OCI-LY3 (cell line): ENCODE measurements at regions not wholly inside any gene's neighbourhood (a gene's known extent, or its start where the extent isn't known, plus 50 kb on each side); places are given as distances from the start of the nearest gene placed in this dataset.

Experiments used
- CTCF ChIP-seq: fragments of 200-600, 300-600 bp; sonication (generic); IDR thresholded peaks from 2 replicates; pipeline ENCODE4 v1.5.1; 2014; ENCODE audit warnings: antibody characterized with exemption, low read length, low read depth
- EZH2phosphoT487 ChIP-seq: fragments of 200-600 bp; shearing (Covaris generic); IDR thresholded peaks from 2 replicates; pipeline ENCODE4 v1.6.1; 2018; ENCODE audit warnings: antibody characterized with exemption, mixed run types, low read depth

GRCh38 chr10:18777258-18777657 lies 118.0 kb downstream of the ARL5B start:
- TF ChIP-seq CTCF, result no peak
- TF ChIP-seq EZH2phosphoT487, result no peak
